ENCODE measurements at regions not wholly inside any gene's neighbourhood (a gene's known extent, or its start where the extent isn't known, plus 50 kb on each side); places are given as distances from the start of the nearest gene placed in this dataset.

DNA sequence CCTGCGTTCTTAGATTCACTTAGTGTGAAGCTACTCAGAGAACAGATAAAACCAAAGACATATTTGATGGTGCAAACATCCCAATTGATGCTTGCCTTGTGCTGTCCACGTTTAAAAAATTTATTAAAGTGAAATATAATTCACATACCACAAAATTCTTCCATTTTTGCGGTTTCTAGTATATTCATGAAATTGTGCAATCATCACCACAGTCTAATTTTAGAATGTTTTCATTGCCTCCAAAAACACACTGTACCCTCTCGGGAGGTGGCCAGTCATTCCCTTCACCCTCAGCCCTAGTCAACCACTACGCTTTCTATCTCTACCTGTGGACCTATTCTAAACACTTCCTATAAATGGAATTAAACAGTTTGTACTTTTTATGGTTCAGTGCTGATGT lies 1109.2 kb downstream of the FLRT2 start:
- TF ChIP-seq, protein P1, sequence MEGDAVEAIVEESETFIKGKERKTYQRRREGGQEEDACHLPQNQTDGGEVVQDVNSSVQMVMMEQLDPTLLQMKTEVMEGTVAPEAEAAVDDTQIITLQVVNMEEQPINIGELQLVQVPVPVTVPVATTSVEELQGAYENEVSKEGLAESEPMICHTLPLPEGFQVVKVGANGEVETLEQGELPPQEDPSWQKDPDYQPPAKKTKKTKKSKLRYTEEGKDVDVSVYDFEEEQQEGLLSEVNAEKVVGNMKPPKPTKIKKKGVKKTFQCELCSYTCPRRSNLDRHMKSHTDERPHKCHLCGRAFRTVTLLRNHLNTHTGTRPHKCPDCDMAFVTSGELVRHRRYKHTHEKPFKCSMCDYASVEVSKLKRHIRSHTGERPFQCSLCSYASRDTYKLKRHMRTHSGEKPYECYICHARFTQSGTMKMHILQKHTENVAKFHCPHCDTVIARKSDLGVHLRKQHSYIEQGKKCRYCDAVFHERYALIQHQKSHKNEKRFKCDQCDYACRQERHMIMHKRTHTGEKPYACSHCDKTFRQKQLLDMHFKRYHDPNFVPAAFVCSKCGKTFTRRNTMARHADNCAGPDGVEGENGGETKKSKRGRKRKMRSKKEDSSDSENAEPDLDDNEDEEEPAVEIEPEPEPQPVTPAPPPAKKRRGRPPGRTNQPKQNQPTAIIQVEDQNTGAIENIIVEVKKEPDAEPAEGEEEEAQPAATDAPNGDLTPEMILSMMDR (conservative IDR thresholded peaks at IDR 0.05; ENCODE audit: low read depth in 2 of 2) = no peak
- TF ChIP-seq CREB1 (CRISPR knock-in tag; IDR thresholded peaks at IDR 0.05; ENCODE audit: low read depth) (no peak), POLR2AphosphoS5 (IDR thresholded peaks at IDR 0.05; ENCODE audit: low read depth) (no peak), ZNF331 (CRISPR knock-in tag; IDR thresholded peaks at IDR 0.05; ENCODE audit: low read depth) (no peak)
- TF ChIP-seq, protein P2, sequence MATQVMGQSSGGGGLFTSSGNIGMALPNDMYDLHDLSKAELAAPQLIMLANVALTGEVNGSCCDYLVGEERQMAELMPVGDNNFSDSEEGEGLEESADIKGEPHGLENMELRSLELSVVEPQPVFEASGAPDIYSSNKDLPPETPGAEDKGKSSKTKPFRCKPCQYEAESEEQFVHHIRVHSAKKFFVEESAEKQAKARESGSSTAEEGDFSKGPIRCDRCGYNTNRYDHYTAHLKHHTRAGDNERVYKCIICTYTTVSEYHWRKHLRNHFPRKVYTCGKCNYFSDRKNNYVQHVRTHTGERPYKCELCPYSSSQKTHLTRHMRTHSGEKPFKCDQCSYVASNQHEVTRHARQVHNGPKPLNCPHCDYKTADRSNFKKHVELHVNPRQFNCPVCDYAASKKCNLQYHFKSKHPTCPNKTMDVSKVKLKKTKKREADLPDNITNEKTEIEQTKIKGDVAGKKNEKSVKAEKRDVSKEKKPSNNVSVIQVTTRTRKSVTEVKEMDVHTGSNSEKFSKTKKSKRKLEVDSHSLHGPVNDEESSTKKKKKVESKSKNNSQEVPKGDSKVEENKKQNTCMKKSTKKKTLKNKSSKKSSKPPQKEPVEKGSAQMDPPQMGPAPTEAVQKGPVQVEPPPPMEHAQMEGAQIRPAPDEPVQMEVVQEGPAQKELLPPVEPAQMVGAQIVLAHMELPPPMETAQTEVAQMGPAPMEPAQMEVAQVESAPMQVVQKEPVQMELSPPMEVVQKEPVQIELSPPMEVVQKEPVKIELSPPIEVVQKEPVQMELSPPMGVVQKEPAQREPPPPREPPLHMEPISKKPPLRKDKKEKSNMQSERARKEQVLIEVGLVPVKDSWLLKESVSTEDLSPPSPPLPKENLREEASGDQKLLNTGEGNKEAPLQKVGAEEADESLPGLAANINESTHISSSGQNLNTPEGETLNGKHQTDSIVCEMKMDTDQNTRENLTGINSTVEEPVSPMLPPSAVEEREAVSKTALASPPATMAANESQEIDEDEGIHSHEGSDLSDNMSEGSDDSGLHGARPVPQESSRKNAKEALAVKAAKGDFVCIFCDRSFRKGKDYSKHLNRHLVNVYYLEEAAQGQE (IDR thresholded peaks at IDR 0.05; ENCODE audit: unreplicated experiment) = no peak

Measured in GM23338 (cell line).